ENCODE measurements at regions not wholly inside any gene's neighbourhood (a gene's known extent, or its start where the extent isn't known, plus 50 kb on each side); places are given as distances from the start of the nearest gene placed in this dataset.

- TF ChIP-seq EZH2 (IDR thresholded peaks at IDR 0.05; ENCODE audit: insufficient read depth, poor library complexity, severe bottlenecking) (no peak), EZH2phosphoT487 (IDR thresholded peaks at IDR 0.05; ENCODE audit: insufficient read depth, low read depth) (no peak)
Measured at GRCh38 chr15:91789136-91789535, 64.4 kb upstream of the SLCO3A1 start.
